ENCODE measurements at regions not wholly inside any gene's neighbourhood (a gene's known extent, or its start where the extent isn't known, plus 50 kb on each side); places are given as distances from the start of the nearest gene placed in this dataset.

- DNase-seq: no peak
Observed at GRCh38 chr1:36542024-36542961, 59.6 kb upstream of the CSF3R start.

GRCh38 chr1:36540056-36540455, 57.3 kb upstream of the CSF3R start:
- no peak for DNase-seq

- DNase-seq: no peak
Observed at GRCh38 chr1:36539526-36539925, 56.8 kb upstream of the CSF3R start.

- DNase-seq: no peak
Observed at GRCh38 chr1:36537991-36538390, 55.3 kb upstream of the CSF3R start.

GRCh38 chr1:36537190-36537768, 54.6 kb upstream of the CSF3R start:
- DNase-seq: no peak

GRCh38 chr1:36536727-36537126, 54.0 kb upstream of the CSF3R start:
- no peak for DNase-seq

- no peak for DNase-seq
Observed at GRCh38 chr1:36534711-36535412, 52.1 kb upstream of the CSF3R start.

GRCh38 chr1:36533897-36534296, 51.2 kb upstream of the CSF3R start:
- DNase-seq: no peak

- no peak for DNase-seq
Observed at GRCh38 chr1:36532810-36533401, 50.2 kb upstream of the CSF3R start.

Data from dermis blood vessel endothelial cell (primary cell).